HepG2 (cell line): ENCODE measurements at regions not wholly inside any gene's neighbourhood (a gene's known extent, or its start where the extent isn't known, plus 50 kb on each side); places are given as distances from the start of the nearest gene placed in this dataset.

Experiments
- ATAC-seq: fragments of 200-7000 bp; cut with Tn5 transposase; 3 replicates; pipeline ENCODE4 v1.9.1; 2020; ENCODE audit warnings: mild to moderate bottlenecking, moderate library complexity
- BruUV-seq: library from RNA; stranded (reverse); fragments of 400-500 nt; replicated peaks from 2 replicates; lab custom pipeline; 2021; lab: Mats Ljungman, UMichigan
- CTCF ChIA-PET: fragments of 300-600 bp; formaldehyde crosslinking; extraction: SDS; loops from one replicate; lab custom pipeline; 2021; ENCODE audit warnings: low total read pairs, inconsistent platforms, low intra/inter-chr PET ratio; lab: Yijun Ruan, JAX
- POLR2A ChIA-PET: fragments of 350-600 bp; sonication (Branson Sonifier 250); formaldehyde crosslinking; loops from one replicate; lab custom pipeline; 2020; ENCODE audit warnings: antibody characterized with exemption, inconsistent platforms; lab: Yijun Ruan, JAX
- DNase-seq: peaks from one replicate; pipeline ENCODE4 v3.0.0-alpha.2; 2015; ENCODE audit warnings: low spot score
- FAIRE-seq: peaks from 3 replicates; lab custom pipeline; 2011; peaks lifted over from hg19 to GRCh38; lab: Jason Lieb, UNC
- H2AFZ ChIP-seq: one replicate; pipeline ENCODE4 v1.6.1; 2011; ENCODE audit warnings: low read length, inconsistent platforms
- H3K27ac ChIP-seq: fragments of 300-600 bp; 3 replicates; pipeline ENCODE4 v1.8.0; 2011; ENCODE audit warnings: mixed run types, mild to moderate bottlenecking, mixed read lengths, low read length, inconsistent platforms; ENCODE audit not compliant: insufficient read depth; ENCODE audit errors: extremely low read length
- H3K27me3 ChIP-seq, 2 experiments: fragments of 200-600 bp in 1 of 2; 2 replicates in 1 of 2; 3 replicates in 1 of 2; pipeline versions ENCODE4 v1.6.0 to v1.8.0; 2011; ENCODE audit warnings: low read length in 2 of 2, mild to moderate bottlenecking in 2 of 2, moderate library complexity in 2 of 2, inconsistent platforms in 1 of 2; ENCODE audit not compliant: insufficient read depth in 2 of 2, control insufficient read depth in 1 of 2
- H3K36me3 ChIP-seq, 2 experiments: fragments of 200-600 bp in 1 of 2; replicated peaks in 1 of 2; 2 replicates in 1 of 2; 3 replicates in 1 of 2; pipeline versions ENCODE4 v1.5.1 to v1.8.0; 2011; ENCODE audit warnings: low read length in 2 of 2, inconsistent platforms in 1 of 2; ENCODE audit not compliant: insufficient read depth in 2 of 2, control insufficient read depth in 1 of 2
- H3K4me1 ChIP-seq: 2 replicates; pipeline ENCODE4 v1.5.1; 2012; ENCODE audit warnings: low read length, inconsistent platforms; ENCODE audit not compliant: insufficient read depth
- H3K4me2 ChIP-seq: 2 replicates; pipeline ENCODE4 v1.6.0; 2011; ENCODE audit warnings: low read depth, low read length, inconsistent platforms
- H3K4me3 ChIP-seq, 3 experiments: fragments of 200-600 bp in 1 of 3; sonication (generic), shearing (Covaris generic) in 1 of 3; replicated peaks in 1 of 3; 2 replicates each; pipeline ENCODE4 v1.5.1; 2011 to 2016; ENCODE audit warnings: low read length in 3 of 3, inconsistent platforms in 2 of 3, low read depth in 2 of 3, mild to moderate bottlenecking in 2 of 3, control low read depth in 1 of 3, mixed read lengths in 1 of 3; ENCODE audit not compliant: insufficient read depth in 1 of 3
- H3K79me2 ChIP-seq: one replicate; pipeline ENCODE4 v1.6.1; 2011; ENCODE audit warnings: low read length, inconsistent platforms; ENCODE audit not compliant: insufficient read depth
- H3K9ac ChIP-seq: 2 replicates; pipeline ENCODE4 v1.6.0; 2011; ENCODE audit warnings: mild to moderate bottlenecking, low read depth, low read length, inconsistent platforms; ENCODE audit not compliant: insufficient read depth
- H3K9me3 ChIP-seq: 2 replicates; pipeline ENCODE4 v1.5.1; 2012; ENCODE audit warnings: mild to moderate bottlenecking, low read length
- H4K20me1 ChIP-seq: 2 replicates; pipeline ENCODE4 v1.6.0; 2011; ENCODE audit warnings: inconsistent platforms, mild to moderate bottlenecking, low read length, moderate library complexity; ENCODE audit not compliant: insufficient read depth
- NCOA2 ChIP-seq: sonication (generic); formaldehyde crosslinking; IDR thresholded peaks from 2 replicates; pipeline ENCODE4 v1.8.0; 2022; ENCODE audit warnings: inconsistent platforms
- NR2F1 ChIP-seq, 2 experiments: fragments of 450-650 bp in 1 of 2; formaldehyde crosslinking in 1 of 2; IDR thresholded peaks; 2 replicates each; pipeline versions ENCODE4 v1.5.0 to v1.6.1; 2016 to 2020; ENCODE audit warnings: mild to moderate bottlenecking in 1 of 2, missing compliant biosample characterization in 1 of 2, missing genetic modification reagents in 1 of 2, moderate library complexity in 1 of 2
- PAWR ChIP-seq: sonication (generic); formaldehyde crosslinking; IDR thresholded peaks from 2 replicates; pipeline ENCODE4 v1.4.0; 2020; ENCODE audit warnings: missing genetic modification reagents, mild to moderate bottlenecking, borderline replicate concordance
- SPEN ChIP-seq: sonication (generic); formaldehyde crosslinking; IDR thresholded peaks from 2 replicates; pipeline ENCODE4 v1.5.1; 2020; ENCODE audit warnings: low read depth, mild to moderate bottlenecking, missing genetic modification reagents
- SRY ChIP-seq: sonication (generic); formaldehyde crosslinking; IDR thresholded peaks from 2 replicates; pipeline ENCODE4 v1.8.0; 2022; ENCODE audit warnings: mild to moderate bottlenecking, missing genetic modification reagents
- ZBTB20 ChIP-seq: sonication (generic); formaldehyde crosslinking; IDR thresholded peaks from 2 replicates; pipeline ENCODE4 v1.8.1; 2023; ENCODE audit warnings: missing genetic modification reagents, low read depth, mild to moderate bottlenecking, borderline replicate concordance
- ZNF121 ChIP-seq: sonication (generic); formaldehyde crosslinking; IDR thresholded peaks from 2 replicates; pipeline ENCODE4 v1.5.0; 2020; ENCODE audit warnings: mild to moderate bottlenecking, missing genetic modification reagents
- ZNF329 ChIP-seq: sonication (generic); formaldehyde crosslinking; IDR thresholded peaks from 2 replicates; pipeline ENCODE4 v1.9.0; 2021; ENCODE audit warnings: low read depth, mild to moderate bottlenecking, missing genetic modification reagents
- ZNF343 ChIP-seq: sonication (generic); formaldehyde crosslinking; IDR thresholded peaks from 2 replicates; pipeline ENCODE4 v1.4.0; 2020; ENCODE audit warnings: mild to moderate bottlenecking, missing genetic modification reagents
- ZNF44 ChIP-seq: sonication (generic); formaldehyde crosslinking; IDR thresholded peaks from 2 replicates; pipeline ENCODE4 v1.5.1; 2020; ENCODE audit warnings: mild to moderate bottlenecking, missing genetic modification reagents
- ZNF878 ChIP-seq: sonication (generic); formaldehyde crosslinking; IDR thresholded peaks from 2 replicates; pipeline ENCODE4 v1.8.1; 2023; ENCODE audit warnings: mild to moderate bottlenecking, missing genetic modification reagents, moderate library complexity
- WGBS: methylation state at CpG from one replicate; pipeline ENCODE4 v1.1.6; 2017; ENCODE audit warnings: low lambda C conversion rate; 5-methylcytosine and 5-hydroxymethylcytosine counted together
- in situ Hi-C: cut with HindIII; loops from 2 replicates; pipeline ENCODE4 v1.10.0; 2017; ENCODE audit warnings: low pct_unique_long_range_greater_than_20kb; ENCODE audit not compliant: extremely low pct_ligation_motif_present
- intact Hi-C: fragments of 100-400 bp; cut with micrococcal nuclease; formaldehyde crosslinking; loops from one replicate; pipeline ENCODE4 v1.10.0; 2022; ENCODE audit not compliant: unreplicated experiment
- TF ChIP-seq, protein P1 (sequence below): sonication (generic); formaldehyde crosslinking; IDR thresholded peaks from 2 replicates; pipeline ENCODE4 v1.4.0; 2020; ENCODE audit warnings: missing genetic modification reagents
- TF ChIP-seq, protein P2 (sequence below): sonication (generic); formaldehyde crosslinking; IDR thresholded peaks from 2 replicates; pipeline ENCODE4 v1.4.0; 2020; ENCODE audit warnings: mild to moderate bottlenecking, missing genetic modification reagents

DNA sequence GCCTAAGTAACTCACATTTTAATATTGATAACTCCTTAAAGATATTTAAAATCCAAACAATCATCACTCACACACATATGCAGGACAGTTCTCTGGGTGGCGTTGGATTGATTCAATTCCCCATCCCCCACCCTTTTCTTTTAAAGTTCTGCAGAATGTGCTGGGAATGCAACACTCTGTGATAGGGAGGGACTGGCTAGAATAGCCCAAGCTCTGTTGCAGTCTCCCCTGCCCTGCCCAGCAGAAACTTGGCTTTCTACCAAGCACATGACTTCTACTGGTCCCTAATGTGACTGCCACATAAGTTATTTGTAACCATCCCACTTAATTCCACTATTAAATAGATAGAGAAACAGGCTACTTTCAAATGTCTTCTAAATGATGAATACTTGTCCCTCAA is 55.2 kb downstream of the TWIST1 start:
- CTCF ChIA-PET = no interaction called here
- Histone ChIP-seq H3K4me1 (no peaks in the 10 kb centered on the region), H3K36me3 (no peaks in the 10 kb centered on the region), H3K79me2 (no peaks in the 10 kb centered on the region), H3K27ac (no peak overlapping the region), H3K27me3 (no peaks in the 10 kb centered on the region), H4K20me1 (no peaks in the 10 kb centered on the region), H3K4me3 (no peak overlapping the region), H3K9me3 (peaks cover 53% of the 10 kb centered on the region), H2AFZ (no peak overlapping the region), H3K9ac (no peak overlapping the region), H3K4me2 (no peak overlapping the region)
- in situ Hi-C loops (no loop called here), intact Hi-C loops (no loop called here)
- BruUV-seq = no TSS peak
- POLR2A ChIA-PET = no interaction called here
- 0% methylated on average over 1 of the region's 1 CpG for WGBS
- DNase-seq = no peak
- FAIRE-seq = no peak
- ATAC-seq = no peak
- TF ChIP-seq, protein P1, sequence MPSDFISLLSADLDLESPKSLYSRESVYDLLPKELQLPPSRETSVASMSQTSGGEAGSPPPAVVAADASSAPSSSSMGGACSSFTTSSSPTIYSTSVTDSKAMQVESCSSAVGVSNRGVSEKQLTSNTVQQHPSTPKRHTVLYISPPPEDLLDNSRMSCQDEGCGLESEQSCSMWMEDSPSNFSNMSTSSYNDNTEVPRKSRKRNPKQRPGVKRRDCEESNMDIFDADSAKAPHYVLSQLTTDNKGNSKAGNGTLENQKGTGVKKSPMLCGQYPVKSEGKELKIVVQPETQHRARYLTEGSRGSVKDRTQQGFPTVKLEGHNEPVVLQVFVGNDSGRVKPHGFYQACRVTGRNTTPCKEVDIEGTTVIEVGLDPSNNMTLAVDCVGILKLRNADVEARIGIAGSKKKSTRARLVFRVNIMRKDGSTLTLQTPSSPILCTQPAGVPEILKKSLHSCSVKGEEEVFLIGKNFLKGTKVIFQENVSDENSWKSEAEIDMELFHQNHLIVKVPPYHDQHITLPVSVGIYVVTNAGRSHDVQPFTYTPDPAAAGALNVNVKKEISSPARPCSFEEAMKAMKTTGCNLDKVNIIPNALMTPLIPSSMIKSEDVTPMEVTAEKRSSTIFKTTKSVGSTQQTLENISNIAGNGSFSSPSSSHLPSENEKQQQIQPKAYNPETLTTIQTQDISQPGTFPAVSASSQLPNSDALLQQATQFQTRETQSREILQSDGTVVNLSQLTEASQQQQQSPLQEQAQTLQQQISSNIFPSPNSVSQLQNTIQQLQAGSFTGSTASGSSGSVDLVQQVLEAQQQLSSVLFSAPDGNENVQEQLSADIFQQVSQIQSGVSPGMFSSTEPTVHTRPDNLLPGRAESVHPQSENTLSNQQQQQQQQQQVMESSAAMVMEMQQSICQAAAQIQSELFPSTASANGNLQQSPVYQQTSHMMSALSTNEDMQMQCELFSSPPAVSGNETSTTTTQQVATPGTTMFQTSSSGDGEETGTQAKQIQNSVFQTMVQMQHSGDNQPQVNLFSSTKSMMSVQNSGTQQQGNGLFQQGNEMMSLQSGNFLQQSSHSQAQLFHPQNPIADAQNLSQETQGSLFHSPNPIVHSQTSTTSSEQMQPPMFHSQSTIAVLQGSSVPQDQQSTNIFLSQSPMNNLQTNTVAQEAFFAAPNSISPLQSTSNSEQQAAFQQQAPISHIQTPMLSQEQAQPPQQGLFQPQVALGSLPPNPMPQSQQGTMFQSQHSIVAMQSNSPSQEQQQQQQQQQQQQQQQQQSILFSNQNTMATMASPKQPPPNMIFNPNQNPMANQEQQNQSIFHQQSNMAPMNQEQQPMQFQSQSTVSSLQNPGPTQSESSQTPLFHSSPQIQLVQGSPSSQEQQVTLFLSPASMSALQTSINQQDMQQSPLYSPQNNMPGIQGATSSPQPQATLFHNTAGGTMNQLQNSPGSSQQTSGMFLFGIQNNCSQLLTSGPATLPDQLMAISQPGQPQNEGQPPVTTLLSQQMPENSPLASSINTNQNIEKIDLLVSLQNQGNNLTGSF (CRISPR knock-in tag) = no peak
- TF ChIP-seq ZNF329 (CRISPR knock-in tag) = no peak
- no peak for TF ChIP-seq PAWR (CRISPR knock-in tag)
- no peak for TF ChIP-seq ZNF121
- TF ChIP-seq NCOA2 (CRISPR knock-in tag) = no peak
- no peak for TF ChIP-seq ZNF878 (CRISPR knock-in tag)
- TF ChIP-seq ZNF343 (CRISPR knock-in tag) = no peak
- TF ChIP-seq ZBTB20 (CRISPR knock-in tag) = no peak
- no peak for TF ChIP-seq SRY (CRISPR knock-in tag)
- no peak for TF ChIP-seq SPEN (CRISPR knock-in tag)
- TF ChIP-seq ZNF44 (CRISPR knock-in tag) = no peak
- TF ChIP-seq, protein P2, sequence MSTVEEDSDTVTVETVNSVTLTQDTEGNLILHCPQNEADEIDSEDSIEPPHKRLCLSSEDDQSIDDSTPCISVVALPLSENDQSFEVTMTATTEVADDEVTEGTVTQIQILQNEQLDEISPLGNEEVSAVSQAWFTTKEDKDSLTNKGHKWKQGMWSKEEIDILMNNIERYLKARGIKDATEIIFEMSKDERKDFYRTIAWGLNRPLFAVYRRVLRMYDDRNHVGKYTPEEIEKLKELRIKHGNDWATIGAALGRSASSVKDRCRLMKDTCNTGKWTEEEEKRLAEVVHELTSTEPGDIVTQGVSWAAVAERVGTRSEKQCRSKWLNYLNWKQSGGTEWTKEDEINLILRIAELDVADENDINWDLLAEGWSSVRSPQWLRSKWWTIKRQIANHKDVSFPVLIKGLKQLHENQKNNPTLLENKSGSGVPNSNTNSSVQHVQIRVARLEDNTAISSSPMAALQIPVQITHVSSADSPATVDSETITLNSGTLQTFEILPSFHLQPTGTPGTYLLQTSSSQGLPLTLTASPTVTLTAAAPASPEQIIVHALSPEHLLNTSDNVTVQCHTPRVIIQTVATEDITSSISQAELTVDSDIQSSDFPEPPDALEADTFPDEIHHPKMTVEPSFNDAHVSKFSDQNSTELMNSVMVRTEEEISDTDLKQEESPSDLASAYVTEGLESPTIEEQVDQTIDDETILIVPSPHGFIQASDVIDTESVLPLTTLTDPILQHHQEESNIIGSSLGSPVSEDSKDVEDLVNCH (CRISPR knock-in tag) = no peak
- no peak for TF ChIP-seq NR2F1 (CRISPR knock-in tag; IDR thresholded peaks at IDR 0.05)
